H9 (cell line): ENCODE measurements at regions not wholly inside any gene's neighbourhood (a gene's known extent, or its start where the extent isn't known, plus 50 kb on each side); places are given as distances from the start of the nearest gene placed in this dataset.

Experiments used
- DNase-seq: peaks from one replicate; pipeline ENCODE4 v3.0.0-alpha.2; 2017
- H2AFZ ChIP-seq: one replicate; pipeline ENCODE4 v1.6.1; 2013; ENCODE audit warnings: mild to moderate bottlenecking, low read length, control low read depth, moderate library complexity
- H2AK5ac ChIP-seq: 2 replicates; pipeline ENCODE4 v1.6.1; 2013; ENCODE audit warnings: low read length, control low read depth, mixed read lengths; ENCODE audit not compliant: insufficient read length
- H2BK120ac ChIP-seq: one replicate; pipeline ENCODE4 v1.6.1; 2013; ENCODE audit warnings: low read depth, mild to moderate bottlenecking, low read length, control low read depth, inconsistent platforms; ENCODE audit not compliant: poor library complexity, severe bottlenecking
- H2BK12ac ChIP-seq: 2 replicates; pipeline ENCODE4 v1.6.1; 2013; ENCODE audit warnings: low read length, control low read depth, mixed read lengths, low read depth; ENCODE audit not compliant: insufficient read length
- H2BK15ac ChIP-seq: 2 replicates; pipeline ENCODE4 v1.6.1; 2013; ENCODE audit warnings: low read depth, low read length, control low read depth
- H2BK20ac ChIP-seq: one replicate; pipeline ENCODE4 v1.6.1; 2013; ENCODE audit warnings: low read depth, mild to moderate bottlenecking, low read length, control low read depth, inconsistent platforms; ENCODE audit not compliant: poor library complexity, severe bottlenecking
- H2BK5ac ChIP-seq: 2 replicates; pipeline ENCODE4 v1.6.1; 2013; ENCODE audit warnings: low read length, control low read depth, mixed read lengths; ENCODE audit not compliant: insufficient read length
- H3K14ac ChIP-seq: 2 replicates; pipeline ENCODE4 v1.6.1; 2013; ENCODE audit warnings: low read length, control low read depth; ENCODE audit not compliant: insufficient read depth
- H3K18ac ChIP-seq: 2 replicates; pipeline ENCODE4 v1.6.1; 2013; ENCODE audit warnings: low read depth, mild to moderate bottlenecking, mixed read lengths, low read length, control low read depth; ENCODE audit not compliant: insufficient read length
- H3K23ac ChIP-seq: 2 replicates; pipeline ENCODE4 v1.6.1; 2013; ENCODE audit warnings: low read length, control low read depth, mixed read lengths, low read depth; ENCODE audit not compliant: insufficient read length
- H3K23me2 ChIP-seq: 2 replicates; pipeline ENCODE4 v1.6.1; 2013; ENCODE audit warnings: low read depth, mild to moderate bottlenecking, mixed read lengths, low read length, control low read depth; ENCODE audit not compliant: insufficient read length, poor library complexity, severe bottlenecking
- H3K27ac ChIP-seq: 2 replicates; pipeline ENCODE4 v1.5.1; 2013; ENCODE audit warnings: low read length, control low read depth, mixed read lengths, low read depth; ENCODE audit not compliant: insufficient read length
- H3K27me3 ChIP-seq: 2 replicates; pipeline ENCODE4 v1.6.1; 2013; ENCODE audit warnings: low read length, control low read depth, inconsistent platforms; ENCODE audit not compliant: insufficient read depth
- H3K4ac ChIP-seq: 2 replicates; pipeline ENCODE4 v1.6.1; 2013; ENCODE audit warnings: low read depth, mild to moderate bottlenecking, control low read depth, inconsistent platforms, low read length, moderate library complexity
- H3K4me1 ChIP-seq: 2 replicates; pipeline ENCODE4 v1.6.1; 2013; ENCODE audit warnings: low read length, control low read depth, inconsistent platforms; ENCODE audit not compliant: insufficient read depth
- H3K4me2 ChIP-seq: 2 replicates; pipeline ENCODE4 v1.6.1; 2013; ENCODE audit warnings: low read length, control low read depth, mixed read lengths; ENCODE audit not compliant: insufficient read length, insufficient read depth
- H3K56ac ChIP-seq: 2 replicates; pipeline ENCODE4 v1.6.1; 2013; ENCODE audit warnings: low read depth, mild to moderate bottlenecking, mixed read lengths, low read length, control low read depth; ENCODE audit not compliant: insufficient read length
- H3K79me1 ChIP-seq: 2 replicates; pipeline ENCODE4 v1.6.1; 2013; ENCODE audit warnings: low read depth, mild to moderate bottlenecking, moderate library complexity, low read length, control low read depth, inconsistent platforms; ENCODE audit not compliant: insufficient read depth, poor library complexity, severe bottlenecking
- H3K79me2 ChIP-seq: 2 replicates; pipeline ENCODE4 v1.6.1; 2013; ENCODE audit warnings: low read length, control low read depth, inconsistent platforms; ENCODE audit not compliant: insufficient read depth
- H3K9ac ChIP-seq: 2 replicates; pipeline ENCODE4 v1.6.1; 2013; ENCODE audit warnings: low read length, control low read depth, mixed read lengths; ENCODE audit not compliant: insufficient read length; ENCODE audit errors: extremely low read depth
- H3K9me3 ChIP-seq: one replicate; pipeline ENCODE4 v1.6.1; 2013; ENCODE audit warnings: low read depth, low read length, inconsistent platforms; ENCODE audit not compliant: control insufficient read depth
- H3T11ph ChIP-seq: one replicate; pipeline ENCODE4 v1.6.1; 2013; ENCODE audit warnings: mild to moderate bottlenecking, low read length, control low read depth, inconsistent platforms
- H4K20me1 ChIP-seq: one replicate; pipeline ENCODE4 v1.6.1; 2013; ENCODE audit not compliant: control insufficient read depth, insufficient read length, insufficient read depth
- H4K5ac ChIP-seq: 2 replicates; pipeline ENCODE4 v1.6.1; 2013; ENCODE audit warnings: low read depth, mild to moderate bottlenecking, mixed read lengths, low read length, control low read depth; ENCODE audit not compliant: insufficient read length
- H4K8ac ChIP-seq: replicated peaks from 2 replicates; pipeline ENCODE4 v1.6.1; 2013; ENCODE audit warnings: low read length, control low read depth, mixed read lengths, low read depth; ENCODE audit not compliant: insufficient read length
- H4K91ac ChIP-seq: 2 replicates; pipeline ENCODE4 v1.6.1; 2013; ENCODE audit warnings: low read depth, mild to moderate bottlenecking, moderate library complexity, mixed read lengths, low read length, control low read depth; ENCODE audit not compliant: insufficient read length
- H3K27ac Mint-ChIP-seq, 3 experiments: 2 replicates in 2 of 3; 3 replicates in 1 of 3; pipeline ENCODE4 v1.8.0; 2020 to 2021; ENCODE audit warnings: mixed read lengths in 3 of 3, mild to moderate bottlenecking in 1 of 3, moderate library complexity in 1 of 3
- H3K27me3 Mint-ChIP-seq: 2 replicates; pipeline ENCODE4 v1.8.0; 2021; ENCODE audit warnings: low read depth, mild to moderate bottlenecking, moderate library complexity, mixed read lengths
- H3K36me3 Mint-ChIP-seq, 3 experiments: 2 replicates in 2 of 3; 3 replicates in 1 of 3; pipeline ENCODE4 v1.8.0; 2020 to 2021; ENCODE audit warnings: low read depth in 3 of 3, mixed read lengths in 3 of 3; ENCODE audit not compliant: insufficient read depth in 1 of 3
- H3K4me1 Mint-ChIP-seq, 2 experiments: 2 replicates each; pipeline ENCODE4 v1.8.0; 2020; ENCODE audit warnings: mixed read lengths in 2 of 2
- H3K4me3 Mint-ChIP-seq, 2 experiments: 2 replicates in 1 of 2; 3 replicates in 1 of 2; pipeline ENCODE4 v1.8.0; 2020 to 2021; ENCODE audit warnings: mild to moderate bottlenecking in 2 of 2, mixed read lengths in 2 of 2, moderate library complexity in 1 of 2
- H3K9me3 Mint-ChIP-seq, 2 experiments: 2 replicates in 1 of 2; 3 replicates in 1 of 2; pipeline ENCODE4 v1.8.0; 2020; ENCODE audit warnings: mild to moderate bottlenecking in 2 of 2, mixed read lengths in 2 of 2, moderate library complexity in 1 of 2
- WGBS: extraction: QIAGEN DNeasy Blood & Tissue Kit; methylation state at CpG from one replicate; pipeline ENCODE4 v1.1.7; 2013; ENCODE audit warnings: missing lambda C conversion rate, low lambda C conversion rate, mixed read lengths; ENCODE audit not compliant: insufficient read length; ENCODE audit errors: extremely low coverage; 5-methylcytosine and 5-hydroxymethylcytosine counted together
- TF ChIP-seq, protein P1 (sequence below): fragments of 200-600 bp; sonication (generic); conservative IDR thresholded peaks from 3 replicates; pipeline ENCODE4 v1.8.0; 2021; ENCODE audit warnings: antibody characterized with exemption, mild to moderate bottlenecking

DNA sequence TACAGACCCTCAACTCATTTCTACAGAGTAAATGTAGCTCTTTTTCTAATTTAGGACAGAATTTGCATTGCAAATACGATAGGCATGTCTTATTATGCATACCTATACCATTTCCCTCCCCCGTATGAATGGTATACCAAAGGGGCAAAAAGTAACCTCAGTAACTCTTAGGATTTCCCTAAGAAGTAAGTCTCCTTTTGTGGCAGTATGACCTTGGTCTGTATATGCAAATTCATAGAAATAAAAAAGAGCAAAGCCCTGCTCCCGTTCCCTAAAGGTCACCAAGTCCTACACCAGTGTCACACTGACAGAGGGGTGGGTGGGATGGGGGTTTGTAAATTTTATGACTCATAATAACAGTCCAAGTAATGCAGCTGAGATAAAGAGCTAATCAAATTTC lies 365.8 kb upstream of the CCDC196 start:
- H3K9me3 ChIP-seq = no peaks in the 10 kb centered on the region
- no peak overlapping the region for H2BK5ac ChIP-seq
- H3K56ac ChIP-seq = no peak overlapping the region
- no peak overlapping the region for H3T11ph ChIP-seq
- no peak overlapping the region for H2AFZ ChIP-seq
- no peak for DNase-seq
- peak overlapping the region in 1 of 3 experiments; percentile 62; a peak in 1 of 7 replicates for H3K27ac Mint-ChIP-seq
- H3K4me1 Mint-ChIP-seq = peaks cover 24 to 32% of the 10 kb centered on the region in 2 experiments
- no CpG with 5 or more reads among the region's 3 CpGs for WGBS
- no peak overlapping the region for H3K4me3 Mint-ChIP-seq
- H3K14ac ChIP-seq = no peak overlapping the region
- peaks cover 13% of the 10 kb centered on the region; the same call in 1 of the 2 replicates for H3K4me1 ChIP-seq
- H3K27me3 Mint-ChIP-seq = no peaks in the 10 kb centered on the region
- H3K23ac ChIP-seq = no peak overlapping the region
- H3K36me3 Mint-ChIP-seq = no peaks in the 10 kb centered on the region
- H3K27me3 ChIP-seq = no peaks in the 10 kb centered on the region
- no peaks in the 10 kb centered on the region for H3K9me3 Mint-ChIP-seq
- no peak overlapping the region for H2AK5ac ChIP-seq
- TF ChIP-seq, protein P1, sequence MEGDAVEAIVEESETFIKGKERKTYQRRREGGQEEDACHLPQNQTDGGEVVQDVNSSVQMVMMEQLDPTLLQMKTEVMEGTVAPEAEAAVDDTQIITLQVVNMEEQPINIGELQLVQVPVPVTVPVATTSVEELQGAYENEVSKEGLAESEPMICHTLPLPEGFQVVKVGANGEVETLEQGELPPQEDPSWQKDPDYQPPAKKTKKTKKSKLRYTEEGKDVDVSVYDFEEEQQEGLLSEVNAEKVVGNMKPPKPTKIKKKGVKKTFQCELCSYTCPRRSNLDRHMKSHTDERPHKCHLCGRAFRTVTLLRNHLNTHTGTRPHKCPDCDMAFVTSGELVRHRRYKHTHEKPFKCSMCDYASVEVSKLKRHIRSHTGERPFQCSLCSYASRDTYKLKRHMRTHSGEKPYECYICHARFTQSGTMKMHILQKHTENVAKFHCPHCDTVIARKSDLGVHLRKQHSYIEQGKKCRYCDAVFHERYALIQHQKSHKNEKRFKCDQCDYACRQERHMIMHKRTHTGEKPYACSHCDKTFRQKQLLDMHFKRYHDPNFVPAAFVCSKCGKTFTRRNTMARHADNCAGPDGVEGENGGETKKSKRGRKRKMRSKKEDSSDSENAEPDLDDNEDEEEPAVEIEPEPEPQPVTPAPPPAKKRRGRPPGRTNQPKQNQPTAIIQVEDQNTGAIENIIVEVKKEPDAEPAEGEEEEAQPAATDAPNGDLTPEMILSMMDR = no peak
- H2BK20ac ChIP-seq = no peak overlapping the region
- no peaks in the 10 kb centered on the region for H3K23me2 ChIP-seq
- no peak overlapping the region for H2BK12ac ChIP-seq
- H2BK15ac ChIP-seq = no peak overlapping the region
- H2BK120ac ChIP-seq = no peak overlapping the region
- H4K5ac ChIP-seq = no peak overlapping the region
- H3K79me2 ChIP-seq = no peaks in the 10 kb centered on the region
- no peaks in the 10 kb centered on the region for H4K20me1 ChIP-seq
- no peak overlapping the region for H3K4ac ChIP-seq
- H4K91ac ChIP-seq = no peak overlapping the region
- no peak overlapping the region for H3K9ac ChIP-seq
- H3K18ac ChIP-seq = no peak overlapping the region
- H3K79me1 ChIP-seq = no peaks in the 10 kb centered on the region
- no peak overlapping the region for H3K4me2 ChIP-seq
- no peak overlapping the region for H4K8ac ChIP-seq
- H3K27ac ChIP-seq = no peak overlapping the region
